H1 (cell line): ENCODE measurements at regions not wholly inside any gene's neighbourhood (a gene's known extent, or its start where the extent isn't known, plus 50 kb on each side); places are given as distances from the start of the nearest gene placed in this dataset.

Experiments
- CTCF ChIA-PET: fragments of 300-600 bp; sonication (Branson Sonifier 250); formaldehyde crosslinking; loops from one replicate; lab custom pipeline; 2021; ENCODE audit not compliant: partially characterized antibody; lab: Charles Lee
- POLR2A ChIA-PET: fragments of 300-600 bp; sonication (Branson Sonifier 250); formaldehyde crosslinking; loops from one replicate; lab custom pipeline; 2021; ENCODE audit warnings: inconsistent platforms; ENCODE audit not compliant: partially characterized antibody; lab: Charles Lee
- DNase-seq, 2 experiments: peaks; one replicate each; pipeline versions ENCODE4 v3.0.0 to v3.0.0-alpha.2; 2010 to 2022; ENCODE audit warnings: low spot score in 2 of 2, low read depth in 1 of 2, mixed read lengths in 1 of 2
- FAIRE-seq: peaks from 2 replicates; lab custom pipeline; 2011; peaks lifted over from hg19 to GRCh38; lab: Jason Lieb, UNC
- H2AFZ ChIP-seq: 2 replicates; pipeline ENCODE4 v1.8.1; 2012; ENCODE audit warnings: low read length, inconsistent platforms
- H2AK5ac ChIP-seq: 2 replicates; pipeline ENCODE4 v1.6.1; 2013; ENCODE audit warnings: low read depth, low read length
- H2BK120ac ChIP-seq: replicated peaks from 2 replicates; pipeline ENCODE3; 2013; ENCODE audit warnings: low read depth, low read length, inconsistent platforms
- H2BK12ac ChIP-seq: 2 replicates; pipeline ENCODE4 v1.6.1; 2013; ENCODE audit warnings: low read depth, low read length
- H2BK15ac ChIP-seq: 2 replicates; pipeline ENCODE4 v1.6.1; 2013; ENCODE audit warnings: low read length
- H2BK20ac ChIP-seq: 2 replicates; pipeline ENCODE4 v1.6.1; 2013; ENCODE audit warnings: low read length
- H2BK5ac ChIP-seq: 2 replicates; pipeline ENCODE4 v1.6.1; 2013; ENCODE audit warnings: low read depth, low read length
- H3K14ac ChIP-seq: 2 replicates; pipeline ENCODE4 v1.6.1; 2013; ENCODE audit warnings: inconsistent platforms; ENCODE audit not compliant: insufficient read length
- H3K18ac ChIP-seq: 2 replicates; pipeline ENCODE4 v1.6.1; 2013; ENCODE audit warnings: low read length; ENCODE audit errors: extremely low read depth
- H3K23ac ChIP-seq: 2 replicates; pipeline ENCODE4 v1.6.1; 2013; ENCODE audit warnings: inconsistent platforms; ENCODE audit not compliant: insufficient read length
- H3K23me2 ChIP-seq: 2 replicates; pipeline ENCODE4 v1.6.1; 2013; ENCODE audit warnings: low read depth, low read length
- H3K27ac ChIP-seq: 2 replicates; pipeline ENCODE4 v1.6.1; 2011; ENCODE audit warnings: low read depth, low read length, inconsistent platforms
- H3K27me3 ChIP-seq, 4 experiments: replicated peaks in 1 of 4; 1 replicate in 1 of 4; 2 replicates in 3 of 4; pipeline versions ENCODE4 v1.6.1 to v1.8.1; 2011 to 2013; ENCODE audit warnings: low read length in 3 of 4, mild to moderate bottlenecking in 3 of 4, inconsistent platforms in 2 of 4, mixed read lengths in 2 of 4, moderate library complexity in 1 of 4; ENCODE audit not compliant: control insufficient read depth in 3 of 4, insufficient read depth in 3 of 4; ENCODE audit errors: extremely low read depth in 1 of 4
- H3K36me3 ChIP-seq, 4 experiments: 2 replicates each; pipeline versions ENCODE4 v1.6.1 to v1.8.1; 2011 to 2013; ENCODE audit warnings: mild to moderate bottlenecking in 4 of 4, low read length in 3 of 4, moderate library complexity in 2 of 4, control low read depth in 1 of 4, inconsistent platforms in 1 of 4; ENCODE audit not compliant: insufficient read depth in 4 of 4, control insufficient read depth in 2 of 4
- H3K4ac ChIP-seq: replicated peaks from 2 replicates; pipeline ENCODE3; 2013; ENCODE audit warnings: low read length, low read depth, mixed read lengths, inconsistent platforms; ENCODE audit not compliant: insufficient read length
- H3K4me1 ChIP-seq, 4 experiments: replicated peaks in 1 of 4; 1 replicate in 1 of 4; 2 replicates in 3 of 4; pipeline versions ENCODE4 v1.6.1 to v1.8.1; 2011 to 2013; ENCODE audit warnings: low read length in 3 of 4, inconsistent platforms in 2 of 4, mixed read lengths in 1 of 4; ENCODE audit not compliant: insufficient read depth in 4 of 4, control insufficient read depth in 3 of 4
- H3K4me2 ChIP-seq, 2 experiments: 2 replicates each; pipeline versions ENCODE4 v1.6.1 to v1.8.1; 2011 to 2013; ENCODE audit warnings: low read depth in 2 of 2, low read length in 2 of 2, control low read depth in 1 of 2, inconsistent platforms in 1 of 2, mild to moderate bottlenecking in 1 of 2; ENCODE audit not compliant: insufficient read depth in 1 of 2
- H3K4me3 ChIP-seq, 4 experiments: fragments of 200-600, 300-600 bp in 1 of 4; sonication (generic), shearing (Covaris generic), sonication (Bioruptor Twin) in 1 of 4; 2 replicates each; pipeline versions ENCODE4 v1.5.1 to v1.8.1; 2011 to 2016; ENCODE audit warnings: low read length in 4 of 4, low read depth in 3 of 4, control low read depth in 2 of 4, inconsistent platforms in 2 of 4, mild to moderate bottlenecking in 2 of 4, mixed read lengths in 1 of 4, moderate library complexity in 1 of 4; ENCODE audit not compliant: insufficient read depth in 2 of 4; ENCODE audit errors: extremely low read depth in 1 of 4
- H3K56ac ChIP-seq: replicated peaks from 2 replicates; pipeline ENCODE3; 2013; ENCODE audit warnings: low read depth, mild to moderate bottlenecking, mixed read lengths, low read length, inconsistent platforms; ENCODE audit not compliant: insufficient read length
- H3K79me1 ChIP-seq: 2 replicates; pipeline ENCODE4 v1.6.1; 2013; ENCODE audit warnings: low read depth, low read length, control low read depth
- H3K79me2 ChIP-seq, 2 experiments: 2 replicates each; pipeline versions ENCODE4 v1.6.1 to v1.8.1; 2012 to 2013; ENCODE audit warnings: low read length in 2 of 2, mild to moderate bottlenecking in 2 of 2, inconsistent platforms in 1 of 2; ENCODE audit not compliant: insufficient read depth in 2 of 2, control insufficient read depth in 1 of 2
- H3K9ac ChIP-seq, 4 experiments: replicated peaks in 1 of 4; 1 replicate in 1 of 4; 2 replicates in 3 of 4; pipeline versions ENCODE4 v1.6.1 to v1.8.1; 2011 to 2013; ENCODE audit warnings: low read depth in 3 of 4, low read length in 3 of 4, control low read depth in 2 of 4, mild to moderate bottlenecking in 2 of 4, moderate library complexity in 2 of 4, inconsistent platforms in 1 of 4; ENCODE audit errors: extremely low read depth in 1 of 4
- H3K9me3 ChIP-seq, 2 experiments: 2 replicates each; pipeline versions ENCODE4 v1.6.1 to v1.8.1; 2012 to 2013; ENCODE audit warnings: mild to moderate bottlenecking in 2 of 2, moderate library complexity in 2 of 2, control low read depth in 1 of 2, inconsistent platforms in 1 of 2, low read depth in 1 of 2, low read length in 1 of 2, mixed read lengths in 1 of 2; ENCODE audit not compliant: insufficient read depth in 2 of 2
- H4K20me1 ChIP-seq, 2 experiments: replicated peaks in 1 of 2; 2 replicates each; pipeline versions ENCODE3 to v1.8.1; 2011 to 2013; ENCODE audit warnings: inconsistent platforms in 2 of 2, low read length in 2 of 2, mild to moderate bottlenecking in 1 of 2; ENCODE audit not compliant: insufficient read depth in 2 of 2, control insufficient read depth in 1 of 2
- H4K5ac ChIP-seq: 2 replicates; pipeline ENCODE4 v1.6.1; 2013; ENCODE audit warnings: low read length, low read depth, mixed read lengths, inconsistent platforms; ENCODE audit not compliant: insufficient read length
- H4K8ac ChIP-seq: 2 replicates; pipeline ENCODE4 v1.8.0; 2013; ENCODE audit warnings: mild to moderate bottlenecking, moderate library complexity, low read length, inconsistent platforms; ENCODE audit not compliant: insufficient read depth; ENCODE audit errors: extremely low read depth
- H4K91ac ChIP-seq: replicated peaks from 2 replicates; pipeline ENCODE3; 2013; ENCODE audit warnings: low read length, mixed read lengths, inconsistent platforms; ENCODE audit not compliant: insufficient read length
- CBX5 ChIP-seq: fragments of 300-800, 300-1000 bp; sonication (generic); IDR thresholded peaks from 2 replicates; pipeline ENCODE4 v1.7.1; 2016; ENCODE audit warnings: antibody characterized with exemption, low read length, low read depth
- CHD2 ChIP-seq: IDR thresholded peaks from 2 replicates; pipeline ENCODE4 v1.6.1; 2012; ENCODE audit warnings: low read length, improper control_type of control experiment
- CREB1 ChIP-seq: IDR thresholded peaks from 2 replicates; pipeline ENCODE4 v1.6.1; 2012; ENCODE audit warnings: inconsistent platforms
- EP300 ChIP-seq, 2 experiments: IDR thresholded peaks; 1 replicate in 1 of 2; 2 replicates in 1 of 2; pipeline ENCODE4 v1.6.1; 2011 to 2012; ENCODE audit warnings: low read depth in 2 of 2, low read length in 2 of 2, mild to moderate bottlenecking in 2 of 2, borderline replicate concordance in 1 of 2, inconsistent platforms in 1 of 2, moderate library complexity in 1 of 2
- HDAC6 ChIP-seq: IDR thresholded peaks from one replicate; pipeline ENCODE4 v1.7.1; 2012; ENCODE audit warnings: low read depth, mild to moderate bottlenecking, inconsistent platforms, low read length, moderate library complexity
- JUN ChIP-seq: IDR thresholded peaks from 2 replicates; pipeline ENCODE4 v1.6.1; 2011; ENCODE audit warnings: low read depth, mild to moderate bottlenecking, improper control_type of control experiment, low read length
- POLR2A ChIP-seq, 2 experiments: IDR thresholded peaks; 1 replicate in 1 of 2; 2 replicates in 1 of 2; pipeline ENCODE4 v1.6.1; 2011; ENCODE audit warnings: low read depth in 2 of 2, low read length in 2 of 2, mild to moderate bottlenecking in 2 of 2; ENCODE audit errors: control extremely low read depth in 1 of 2
- SP4 ChIP-seq: IDR thresholded peaks from 2 replicates; pipeline ENCODE4 v1.6.1; 2012; ENCODE audit warnings: low read length, inconsistent platforms
- WGBS, 2 experiments: shearing (Covaris generic) in 1 of 2; methylation state at CpG; one replicate each; pipeline versions ENCODE4 v1.1.6 to v1.1.7; 2013 to 2015; ENCODE audit warnings: low lambda C conversion rate in 2 of 2, mixed read lengths in 2 of 2, inconsistent platforms in 1 of 2, low coverage in 1 of 2, missing lambda C conversion rate in 1 of 2; ENCODE audit not compliant: insufficient replicate concordance in 2 of 2, insufficient coverage in 1 of 2, insufficient read length in 1 of 2; ENCODE audit errors: extremely low coverage in 1 of 2, missing lambda C conversion rate in 1 of 2; 5-methylcytosine and 5-hydroxymethylcytosine counted together

GRCh38 chr18:78319961-78320360 is 659.7 kb upstream of the SALL3 start:
- Histone ChIP-seq H4K91ac (no peak overlapping the region), H2BK20ac (no peak overlapping the region), H3K36me3 (no peaks in the 10 kb centered on the region), H3K27me3 (no peaks in the 10 kb centered on the region), H2BK5ac (no peak overlapping the region), H3K4me1 (no peaks in the 10 kb centered on the region), H3K4me2 (no peak overlapping the region), H2AK5ac (no peak overlapping the region), H3K9ac (no peak overlapping the region), H3K79me1 (no peaks in the 10 kb centered on the region), H3K9me3 (no peaks in the 10 kb centered on the region), H3K18ac (no peak overlapping the region), H4K8ac (no peak overlapping the region), H2BK15ac (no peak overlapping the region), H3K4ac (no peak overlapping the region), H3K79me2 (no peaks in the 10 kb centered on the region), H2BK12ac (no peak overlapping the region), H3K56ac (no peak overlapping the region), H3K4me3 (no peak overlapping the region), H4K20me1 (no peaks in the 10 kb centered on the region), H3K14ac (no peak overlapping the region), H3K27ac (no peak overlapping the region), H2AFZ (no peak overlapping the region), H3K23me2 (no peaks in the 10 kb centered on the region), H3K23ac (no peak overlapping the region), H4K5ac (no peak overlapping the region), H2BK120ac (no peak overlapping the region)
- CTCF ChIA-PET, result interaction anchor here (0.9 kb wide), 1 partner anchor 10 kb away, joined by 3 read pairs; no protein-coding TSS in a partner anchor
- POLR2A ChIA-PET, result no interaction called here
- 92% methylated on average over 10 of the region's 10 CpGs; no CpG with 5 or more reads in 1 of the 2 experiments for WGBS, 2 experiments
- DNase-seq, result no peak
- FAIRE-seq, result no peak
- TF ChIP-seq CBX5 (no peak), POLR2A (IDR thresholded peaks at IDR 0.05; ENCODE audit: control extremely low read depth in 1 of 2, low read depth in 2 of 2, low read length in 2 of 2) (no peak), JUN (no peak), SP4 (no peak), EP300 (IDR thresholded peaks at IDR 0.05; ENCODE audit: borderline replicate concordance in 1 of 2, low read depth in 2 of 2, low read length in 2 of 2) (no peak), CHD2 (no peak), CREB1 (no peak), HDAC6 (no peak)
